CD4-positive, alpha-beta T cell treated with Interleukin-6 for 4 hours (primary cell): ENCODE measurements at regions not wholly inside any gene's neighbourhood (a gene's known extent, or its start where the extent isn't known, plus 50 kb on each side); places are given as distances from the start of the nearest gene placed in this dataset.

ENCODE experiments used
- DNase-seq: peaks from one replicate; pipeline ENCODE4 v3.0.0-alpha.2; 2020; ENCODE audit warnings: mixed read lengths

- DNase-seq: no peak
These were observed 498.5 kb downstream of the TMTC2 start for GRCh38 chr12:83185241-83185640.
